T-helper 9 cell (primary cell): ENCODE measurements at regions not wholly inside any gene's neighbourhood (a gene's known extent, or its start where the extent isn't known, plus 50 kb on each side); places are given as distances from the start of the nearest gene placed in this dataset.

Source experiments
- DNase-seq: peaks from one replicate; pipeline ENCODE4 v3.0.0-alpha.2; 2020

DNA sequence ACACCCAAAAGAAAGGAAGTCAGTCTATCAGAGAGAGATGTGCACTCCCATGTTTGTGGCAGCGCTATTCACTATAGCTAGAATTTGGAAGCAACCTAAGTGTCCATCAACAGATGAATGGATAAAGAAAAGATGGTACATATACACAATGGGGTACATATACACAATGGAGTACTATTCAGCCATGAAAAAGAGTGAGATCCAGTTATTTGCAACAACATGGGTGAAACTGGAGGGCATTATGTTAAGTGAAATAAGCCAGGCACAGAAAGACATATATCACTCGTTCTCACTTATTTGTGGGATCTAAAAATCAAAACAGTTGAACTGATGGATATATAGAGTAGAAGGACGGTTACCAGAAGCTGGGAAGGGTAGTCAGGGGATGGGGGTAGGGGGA lies 99.9 kb upstream of the ZNF516 start:
- no peak for DNase-seq

DNA sequence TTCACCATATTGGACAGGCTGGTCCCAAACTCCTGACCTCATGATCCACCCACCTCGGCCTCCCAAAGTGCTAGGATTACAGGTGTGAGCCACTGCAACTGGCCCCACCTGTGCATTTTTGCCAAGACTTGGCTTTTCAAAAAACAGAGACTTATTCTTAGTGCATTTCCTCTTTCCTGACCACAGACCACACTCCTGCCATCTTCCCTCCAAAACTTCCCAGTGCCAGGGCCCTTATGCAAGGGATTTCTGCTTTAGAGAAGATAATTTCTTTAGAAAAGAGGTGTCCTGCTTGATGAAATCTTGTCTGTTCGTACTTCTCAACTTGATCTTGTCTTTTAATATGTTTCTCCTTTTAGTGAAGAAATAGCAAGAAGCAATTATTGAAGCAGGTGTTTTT lies 98.8 kb upstream of the ZNF516 start:
- DNase-seq: no peak

DNA sequence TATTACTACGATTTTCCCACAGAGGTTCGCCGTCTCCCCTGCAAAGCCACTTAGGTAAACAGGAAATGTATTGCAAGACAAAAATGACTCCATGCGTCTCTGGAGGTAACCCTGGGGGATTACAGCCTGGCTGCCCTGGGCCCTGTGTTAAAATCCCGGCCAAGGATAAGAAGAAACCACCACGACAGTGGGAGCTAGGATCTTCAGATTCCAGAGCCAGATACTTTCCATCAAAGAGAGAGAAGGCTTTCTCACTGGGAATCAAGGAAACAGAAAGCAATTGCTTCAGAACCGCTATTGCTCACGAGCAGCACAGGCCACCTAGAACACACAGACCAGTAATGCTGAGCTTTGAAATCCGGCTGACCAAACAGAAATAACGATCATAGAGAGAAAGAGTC lies 97.9 kb upstream of the ZNF516 start:
- no peak for DNase-seq

DNA sequence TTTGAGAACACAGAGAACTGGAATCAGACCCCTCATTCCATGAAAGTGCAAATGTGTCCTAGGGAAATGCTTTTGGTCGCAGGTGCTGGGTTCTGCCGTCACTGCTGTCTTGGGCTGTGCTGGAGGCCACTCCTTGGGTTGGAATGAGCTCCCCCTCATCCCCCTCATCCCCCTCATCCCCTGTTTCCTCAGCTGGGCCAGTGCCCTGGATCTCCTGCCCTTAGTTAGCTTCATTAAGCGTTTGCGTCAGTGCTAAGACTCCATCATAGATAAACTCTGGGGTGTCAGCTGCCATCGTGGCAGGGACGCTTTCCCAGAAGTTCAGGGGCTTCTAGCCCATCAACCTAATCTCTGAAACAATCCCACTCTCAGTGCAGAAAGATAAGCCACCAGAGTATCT lies 97.1 kb upstream of the ZNF516 start:
- no peak for DNase-seq

DNA sequence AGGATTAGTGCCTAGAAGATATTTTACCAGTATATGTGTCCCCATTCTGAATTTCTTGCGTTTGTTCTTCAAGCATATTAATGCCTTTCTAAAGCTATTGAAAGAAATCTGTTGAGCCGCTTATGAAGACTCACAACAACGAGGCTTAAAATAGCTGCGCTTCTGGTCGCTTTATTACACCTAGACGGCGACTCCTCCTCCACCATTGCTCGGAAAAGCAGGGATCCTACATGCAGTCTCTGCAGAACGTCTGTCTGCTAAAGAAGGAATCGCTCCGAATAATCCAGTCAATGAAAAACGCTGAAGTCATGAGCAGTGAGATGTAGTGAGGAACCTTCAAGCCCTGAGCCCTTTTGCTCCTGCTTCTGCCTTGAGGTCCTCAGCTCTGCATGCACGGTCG lies 94.8 kb upstream of the ZNF516 start:
- no peak for DNase-seq

DNA sequence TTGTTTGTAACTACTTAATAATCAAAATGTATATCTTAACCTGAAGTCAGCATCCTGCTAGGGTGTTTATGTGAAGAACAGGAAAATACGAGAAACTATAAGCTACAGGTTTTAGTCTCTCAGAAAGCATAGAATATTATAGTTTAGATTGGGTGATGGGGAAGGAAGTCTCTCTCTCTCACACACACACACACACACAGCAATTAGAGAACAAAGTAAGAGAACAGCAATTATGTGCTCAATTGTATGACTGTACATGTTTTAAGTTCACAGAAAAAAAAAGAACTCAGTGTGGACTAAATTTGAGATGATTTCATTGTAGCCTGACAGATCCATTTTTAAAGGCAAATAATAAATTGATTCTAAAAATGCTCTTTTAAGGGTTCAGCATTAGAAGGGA lies 94.3 kb upstream of the ZNF516 start:
- no peak for DNase-seq

DNA sequence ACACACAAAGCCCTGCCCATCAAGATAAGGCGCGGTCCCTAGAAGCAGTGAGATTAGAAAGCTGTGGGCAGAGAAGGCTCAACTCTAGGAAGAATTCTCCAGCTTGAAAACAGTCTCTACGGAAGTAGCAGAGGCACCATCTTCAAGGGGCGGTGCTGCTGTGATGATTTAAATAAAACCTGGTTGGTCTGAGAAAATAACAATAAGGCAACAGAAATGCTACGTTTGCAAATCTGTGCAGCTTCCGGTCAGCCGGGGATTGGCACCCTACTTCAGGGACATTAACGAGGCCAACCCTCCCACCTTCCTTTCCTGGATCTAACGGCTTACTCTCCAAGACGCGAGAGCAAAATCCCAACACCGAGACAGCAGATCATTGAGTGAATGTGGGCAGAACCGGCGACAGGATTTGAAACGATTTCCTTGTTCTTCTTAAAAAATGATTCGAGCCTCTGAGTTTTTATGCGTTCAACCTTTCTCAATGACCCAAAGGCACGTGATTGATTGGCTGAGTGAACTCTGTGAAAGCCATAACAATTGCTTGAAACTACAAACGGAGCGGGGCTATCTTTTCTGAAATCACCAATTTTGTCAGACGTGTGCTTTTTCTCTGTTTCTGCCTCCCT lies 93.7 kb upstream of the ZNF516 start:
- no peak for DNase-seq

DNA sequence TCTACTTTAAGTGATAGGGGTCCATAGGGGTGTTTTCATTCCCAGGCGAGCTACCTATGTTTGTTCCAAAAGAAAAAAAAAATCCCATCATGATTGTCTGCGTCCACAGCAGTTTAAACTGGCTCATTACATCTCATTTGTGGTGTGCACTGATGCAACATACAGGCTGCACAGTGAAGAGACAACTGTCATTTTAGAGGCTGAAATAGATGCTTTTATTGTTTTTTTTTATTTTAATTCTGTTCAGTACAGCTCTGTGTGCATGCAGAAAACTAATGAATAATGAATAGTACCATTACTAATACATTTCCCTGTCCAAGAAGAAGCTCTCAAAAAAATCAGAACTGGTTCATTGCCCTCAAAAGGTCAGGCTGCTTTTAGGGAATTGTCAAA lies 92.8 kb upstream of the ZNF516 start:
- no peak for DNase-seq

DNA sequence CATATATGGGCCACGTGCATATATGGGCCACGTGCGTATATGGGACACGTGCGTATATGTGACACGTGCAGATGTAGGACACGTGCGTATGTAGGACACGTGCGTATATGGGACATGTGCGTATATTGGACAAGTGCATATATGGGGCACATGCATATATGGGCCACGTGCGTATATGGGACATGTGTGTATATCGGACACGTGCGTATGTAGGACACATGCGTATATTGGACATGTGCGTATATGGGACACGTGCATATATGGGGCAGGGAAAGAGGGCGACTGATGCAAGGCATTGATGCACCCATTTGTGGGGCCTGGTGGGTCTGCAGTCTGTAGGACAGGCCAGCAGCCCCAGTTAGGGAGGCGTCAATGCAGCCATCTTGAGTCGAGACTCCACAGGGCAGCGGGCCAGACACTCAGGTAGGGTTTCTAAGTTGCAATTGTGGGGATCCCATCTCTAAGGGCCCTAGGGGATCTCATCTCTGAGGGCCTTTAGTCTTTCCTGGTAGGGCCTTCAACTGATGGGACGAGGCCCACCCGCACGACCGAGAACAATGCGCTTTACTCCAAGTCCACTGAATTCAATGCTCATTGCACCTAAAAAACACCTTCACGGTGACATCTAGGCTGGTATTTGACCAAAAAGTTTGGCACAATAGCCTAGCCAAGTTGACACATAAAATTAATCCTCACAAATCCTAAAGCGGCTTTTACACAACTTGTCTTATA lies 92.3 kb upstream of the ZNF516 start:
- no peak for DNase-seq

DNA sequence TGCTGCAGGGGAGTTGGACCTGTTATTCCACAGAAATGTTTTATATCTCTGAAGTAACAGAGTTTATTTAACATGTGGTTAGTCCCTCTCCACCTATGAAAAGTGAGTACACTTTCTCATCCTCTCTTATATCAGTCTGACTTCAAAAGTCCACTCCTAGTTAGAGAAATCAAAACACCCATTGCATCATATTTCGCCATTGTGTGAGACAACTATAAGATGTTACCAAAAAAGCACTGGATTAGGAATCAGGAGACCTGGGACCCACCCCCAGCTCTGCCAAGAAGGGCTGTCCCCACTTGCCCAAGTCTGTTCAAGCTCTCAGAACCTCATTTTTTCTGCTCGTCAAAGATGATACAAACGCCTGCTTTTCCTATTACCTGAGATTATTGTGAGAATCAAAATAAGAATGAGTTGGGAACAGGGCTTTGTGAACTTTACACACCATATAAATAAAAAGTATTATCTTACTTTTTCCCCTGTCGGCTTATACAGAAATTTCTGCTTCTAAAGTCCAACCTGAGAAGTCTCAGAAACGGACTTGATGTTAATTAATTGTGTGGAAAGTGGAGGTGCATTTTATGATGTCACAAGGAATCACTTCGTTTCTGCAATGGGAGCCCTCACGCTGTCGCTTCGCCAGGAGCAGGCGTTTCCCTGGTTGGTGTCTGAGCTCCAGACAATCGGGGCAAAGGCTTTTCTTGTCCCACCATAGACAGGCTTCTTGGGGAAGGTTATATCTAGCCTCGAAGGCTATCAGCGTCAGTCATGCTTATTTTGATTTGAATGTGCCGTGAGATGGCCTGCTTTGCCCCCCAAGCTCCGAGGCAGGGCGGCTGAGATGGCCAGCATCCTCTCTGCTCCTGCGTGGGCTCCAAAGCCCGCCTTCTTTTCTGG lies 89.6 kb upstream of the ZNF516 start:
- DNase-seq: no peak

DNA sequence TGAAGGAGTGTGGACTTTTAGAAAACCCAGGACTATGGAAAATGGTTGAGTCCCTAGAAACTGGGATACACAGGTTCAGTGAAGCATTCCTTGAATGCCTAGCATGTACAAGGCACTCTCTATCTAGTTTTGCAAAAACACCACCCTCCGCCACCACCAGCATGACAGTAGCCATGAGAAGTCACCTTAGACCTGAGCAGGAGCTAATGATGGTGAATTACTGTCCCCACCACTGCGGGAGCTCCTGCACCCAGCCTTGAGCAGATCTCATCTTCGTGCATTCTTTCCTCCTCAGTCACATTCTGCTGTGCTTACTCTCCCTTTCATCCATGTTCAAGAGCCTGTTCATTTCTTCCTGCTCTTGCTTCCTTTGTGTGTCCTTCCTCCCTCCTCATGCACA lies 86.2 kb upstream of the ZNF516 start:
- DNase-seq: no peak

DNA sequence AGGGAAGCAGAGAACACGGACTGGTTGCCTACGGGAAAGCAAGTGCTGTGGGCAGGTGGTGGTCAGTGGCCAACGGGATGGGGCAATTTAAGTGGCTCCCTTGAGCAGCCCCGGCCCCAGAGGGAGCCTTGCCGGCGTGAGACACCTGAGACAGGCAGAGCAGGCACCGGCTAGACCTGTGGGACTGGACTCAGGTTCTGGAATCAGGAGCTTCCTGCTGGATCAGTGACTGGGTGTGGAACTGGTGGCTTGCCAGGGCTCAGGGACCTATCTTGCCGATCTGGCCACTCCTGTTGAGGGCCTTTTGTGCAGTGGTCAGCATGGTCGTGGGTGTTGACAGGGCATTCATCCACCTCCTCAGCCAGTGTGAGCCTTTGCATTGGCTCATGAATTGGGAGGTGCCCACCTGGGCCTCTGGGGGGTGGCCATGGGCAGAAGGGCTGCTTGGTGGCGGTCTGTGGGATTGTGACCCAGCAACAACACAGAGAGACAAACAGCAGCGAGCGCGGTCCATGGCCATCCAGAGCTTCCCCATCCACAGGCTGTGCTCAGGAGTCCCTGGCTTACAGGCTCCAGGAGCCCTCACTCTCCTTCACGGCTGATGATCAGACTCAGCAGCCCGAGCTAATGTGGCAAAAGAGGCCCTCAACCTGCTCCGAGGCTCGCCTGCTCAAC lies 85.4 kb upstream of the ZNF516 start:
- no peak for DNase-seq

DNA sequence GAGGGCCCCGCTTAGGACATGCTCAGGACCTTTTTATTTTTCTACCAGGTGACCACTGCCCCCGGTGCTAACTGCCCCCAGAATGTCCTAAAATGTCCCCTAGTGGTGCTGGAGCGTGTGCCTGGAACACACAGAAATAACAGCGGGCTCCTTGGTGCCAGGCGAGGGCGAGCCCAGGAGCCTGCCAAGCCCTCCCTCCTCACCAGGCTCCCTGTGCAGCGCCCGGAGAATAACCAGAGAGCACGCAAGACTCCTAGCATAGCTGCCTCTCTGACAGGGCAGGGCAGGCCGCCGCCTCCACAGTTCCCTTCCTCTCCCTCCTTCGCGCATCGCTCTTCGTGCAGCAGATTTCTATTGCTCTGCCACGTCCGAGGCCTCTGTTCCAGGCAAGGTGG lies 84.3 kb upstream of the ZNF516 start:
- DNase-seq: no peak

DNA sequence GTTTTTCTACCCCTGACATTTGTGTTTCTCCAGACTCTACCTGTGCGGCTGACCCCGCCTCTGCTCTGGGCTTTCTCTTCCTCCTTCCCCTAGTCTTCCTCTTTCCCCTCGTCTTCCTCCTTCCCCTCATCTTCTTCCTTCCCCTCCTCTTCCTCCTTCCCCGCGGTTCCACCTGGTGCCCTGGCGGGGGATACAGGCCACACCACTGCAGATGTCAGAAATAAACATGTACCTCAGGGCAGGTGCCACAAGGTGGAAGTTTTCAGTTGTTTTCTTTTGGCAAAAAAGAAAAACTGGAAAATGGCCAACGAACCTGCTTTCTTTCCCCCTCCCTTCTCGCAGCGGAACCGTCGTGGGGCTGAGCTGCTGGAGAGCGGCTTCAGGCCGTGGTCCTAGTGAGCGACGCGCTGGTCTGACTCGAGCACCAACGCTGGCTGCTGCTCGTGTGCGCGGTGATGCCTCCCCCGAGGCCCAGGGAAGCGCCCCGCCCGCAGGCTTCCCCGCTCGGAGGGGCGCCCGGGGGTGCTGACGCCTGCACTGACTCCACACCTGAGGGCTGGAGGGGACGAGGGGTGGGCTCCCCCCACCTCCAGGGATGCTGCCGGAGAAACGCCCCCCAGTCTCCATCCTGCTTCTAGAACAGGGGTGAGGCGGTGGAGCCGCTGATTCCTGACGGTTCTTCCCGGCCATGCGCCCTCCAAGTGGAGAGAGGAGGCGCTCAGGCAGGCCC lies 83.7 kb upstream of the ZNF516 start:
- no peak for DNase-seq

DNA sequence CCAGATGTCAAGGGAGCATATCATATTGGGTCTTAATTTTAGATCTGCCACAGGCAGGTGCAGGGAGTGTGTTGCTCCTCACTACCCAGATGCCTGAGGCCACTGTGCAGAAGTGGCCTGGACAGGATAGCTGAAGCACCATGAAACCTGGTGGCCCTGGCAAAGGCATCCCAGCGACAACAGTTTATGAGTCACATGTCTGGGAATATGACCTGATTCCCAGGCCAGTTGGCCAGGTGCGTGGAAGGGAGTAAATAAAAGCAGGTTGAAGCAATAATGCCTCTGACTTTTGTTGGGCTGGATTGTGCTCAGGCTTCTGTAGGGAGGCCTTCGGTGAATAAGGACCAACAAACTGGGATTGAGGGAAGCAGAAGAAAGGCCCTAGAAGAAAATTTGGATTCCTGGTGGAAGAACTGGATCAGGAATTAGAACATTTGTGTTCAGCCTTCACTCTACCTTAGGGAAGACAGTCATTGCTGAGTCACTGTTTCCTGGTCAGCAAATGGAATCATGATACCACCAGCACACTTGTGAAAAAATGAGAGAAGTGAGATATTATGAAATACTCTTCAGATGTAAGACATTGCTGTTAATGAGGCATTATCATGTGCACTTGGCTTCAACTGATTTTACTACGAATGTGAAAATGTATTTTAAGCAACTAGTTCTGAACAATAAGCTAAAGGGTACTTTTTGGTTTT lies 78.4 kb upstream of the ZNF516 start:
- no peak for DNase-seq

DNA sequence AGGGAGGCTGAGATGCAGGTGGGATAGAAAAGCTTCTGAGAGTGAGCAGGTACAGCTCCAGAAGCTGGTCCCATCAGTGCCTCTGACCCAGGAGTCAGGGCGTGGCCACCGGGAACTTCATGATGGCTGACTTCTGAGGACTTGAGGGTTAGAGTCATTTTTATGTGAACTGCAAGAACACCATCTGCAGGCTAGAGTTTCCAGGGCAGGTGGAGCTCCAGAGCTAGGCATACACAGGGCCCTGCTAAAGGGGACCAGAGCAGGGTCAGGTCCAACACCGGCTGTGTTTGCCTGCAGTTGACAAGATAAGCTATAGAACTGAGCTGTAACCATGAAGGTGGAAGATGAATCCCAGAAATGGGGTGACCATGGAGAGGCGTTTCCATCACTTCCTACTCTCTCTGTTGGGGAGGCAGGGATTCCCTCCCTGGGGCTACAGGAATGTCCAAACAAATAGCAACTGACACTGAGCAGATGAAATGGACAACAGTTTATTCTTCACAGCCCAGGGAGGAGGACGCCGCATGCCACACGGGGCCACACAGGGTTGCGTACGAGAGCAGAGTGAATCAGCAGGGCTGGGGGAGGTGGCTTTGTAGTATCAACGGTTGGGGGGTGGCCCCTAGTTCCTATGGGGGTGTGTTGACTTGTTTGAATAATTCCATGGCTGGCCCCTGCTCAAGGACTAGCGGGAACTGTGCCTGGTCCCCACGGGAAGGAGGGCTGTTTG lies 77.6 kb upstream of the ZNF516 start:
- no peak for DNase-seq

DNA sequence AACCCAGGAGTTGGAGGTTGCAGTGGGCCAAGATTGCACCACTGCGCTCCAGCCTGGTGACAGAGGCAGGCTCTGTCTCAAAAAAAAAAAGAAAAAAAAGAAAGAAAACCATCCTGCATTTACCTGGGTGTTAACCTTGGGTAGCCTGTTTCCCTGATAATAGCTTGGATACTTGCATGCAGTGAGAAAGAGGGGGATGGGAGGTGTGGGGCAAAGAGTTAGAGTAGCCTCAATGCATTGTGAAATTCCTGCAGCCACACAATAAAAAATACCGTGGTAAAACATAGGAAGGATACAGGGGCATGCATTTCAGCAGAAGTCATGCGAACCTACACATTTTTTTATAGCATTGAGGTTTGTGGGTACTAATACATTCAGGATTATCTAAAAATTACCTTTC lies 76.6 kb upstream of the ZNF516 start:
- no peak for DNase-seq

DNA sequence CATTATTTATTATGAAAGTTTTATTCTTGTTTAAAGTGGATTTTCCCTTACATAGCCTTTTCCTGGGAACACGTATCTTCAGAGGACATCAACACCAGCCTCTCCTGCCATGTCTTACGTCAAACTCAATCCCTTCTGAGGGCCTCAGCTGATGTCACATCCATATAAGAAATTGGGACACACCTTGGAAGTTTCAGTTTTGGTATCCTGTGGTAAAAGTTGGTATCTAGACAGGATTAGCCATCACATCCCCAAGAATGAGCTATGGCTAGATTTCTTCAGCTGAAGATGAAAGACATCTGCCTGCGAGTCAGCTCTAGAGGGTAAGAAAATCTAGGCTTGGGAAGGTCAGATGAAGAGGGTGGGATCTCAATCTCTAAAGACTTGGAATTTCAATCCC lies 75.8 kb upstream of the ZNF516 start:
- DNase-seq: no peak

DNA sequence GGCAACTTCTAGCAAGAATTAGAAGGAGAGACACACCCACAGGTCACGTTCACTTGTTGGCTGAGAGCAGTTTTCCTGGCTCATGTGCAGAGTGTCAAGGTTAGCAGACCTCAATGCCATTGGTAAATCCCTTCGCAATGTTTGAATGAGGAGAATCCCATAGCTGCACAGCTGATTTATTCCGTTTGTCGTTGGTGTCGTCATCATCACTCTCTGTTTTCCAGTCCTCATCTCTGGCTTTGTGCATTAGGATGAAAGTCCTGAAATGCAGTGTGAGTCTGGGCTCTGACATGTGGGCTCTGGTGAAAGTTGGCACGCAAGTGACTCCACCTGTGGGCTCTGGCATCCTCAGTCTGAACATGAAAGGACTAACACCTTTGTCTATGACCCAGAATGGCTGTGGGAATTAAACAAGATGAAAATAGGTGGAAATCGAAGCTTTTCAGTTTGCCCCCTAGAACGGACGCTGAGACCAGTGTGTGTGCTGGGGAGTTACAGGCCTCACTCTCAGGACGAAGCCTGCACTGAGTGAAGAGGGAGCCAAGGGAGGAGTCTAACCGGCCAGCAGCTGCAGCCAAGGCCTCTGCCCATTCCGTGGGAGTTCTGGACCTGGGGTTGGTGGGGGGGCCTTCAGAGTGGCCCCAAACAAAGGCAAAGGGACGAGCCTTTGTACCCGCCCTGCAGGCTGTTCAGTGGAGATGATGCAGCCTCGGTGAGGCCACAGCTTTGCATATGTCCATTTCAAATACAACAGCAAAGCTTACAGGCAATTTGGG lies 74.8 kb upstream of the ZNF516 start:
- DNase-seq: no peak

DNA sequence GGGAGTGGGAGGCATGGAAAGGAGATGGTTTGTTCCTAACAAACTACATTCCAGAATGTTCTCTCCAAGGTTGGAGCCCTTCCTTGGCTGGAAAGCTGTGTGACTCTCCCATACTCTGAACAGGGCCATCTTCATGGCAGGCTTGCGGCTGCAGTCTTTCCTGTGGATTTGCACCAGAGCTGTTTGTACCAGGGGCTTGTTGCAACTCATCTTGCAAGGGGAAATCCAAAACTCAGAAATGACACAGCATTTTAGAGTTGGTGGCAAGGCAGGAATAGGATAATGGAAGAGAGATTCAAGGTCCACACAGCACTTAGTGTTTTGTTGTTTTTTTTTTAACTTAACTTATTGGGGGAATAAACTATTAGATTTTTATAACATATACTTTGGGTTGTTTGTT lies 73.7 kb upstream of the ZNF516 start:
- DNase-seq: no peak
